Central memory CD4-positive, alpha-beta T cell (primary cell): ENCODE measurements at regions not wholly inside any gene's neighbourhood (a gene's known extent, or its start where the extent isn't known, plus 50 kb on each side); places are given as distances from the start of the nearest gene placed in this dataset.
A peak's percentile ranks its signal among the peaks of the same experiment; 100 is the strongest.
"Not testable (repeated sequence)": the region's sequence is repeated elsewhere in the genome, so short reads cannot be mapped to it uniquely, and the experiment has no call there.

Experiments used
- DNase-seq: peaks from one replicate; pipeline ENCODE4 v3.0.0; 2022

DNA sequence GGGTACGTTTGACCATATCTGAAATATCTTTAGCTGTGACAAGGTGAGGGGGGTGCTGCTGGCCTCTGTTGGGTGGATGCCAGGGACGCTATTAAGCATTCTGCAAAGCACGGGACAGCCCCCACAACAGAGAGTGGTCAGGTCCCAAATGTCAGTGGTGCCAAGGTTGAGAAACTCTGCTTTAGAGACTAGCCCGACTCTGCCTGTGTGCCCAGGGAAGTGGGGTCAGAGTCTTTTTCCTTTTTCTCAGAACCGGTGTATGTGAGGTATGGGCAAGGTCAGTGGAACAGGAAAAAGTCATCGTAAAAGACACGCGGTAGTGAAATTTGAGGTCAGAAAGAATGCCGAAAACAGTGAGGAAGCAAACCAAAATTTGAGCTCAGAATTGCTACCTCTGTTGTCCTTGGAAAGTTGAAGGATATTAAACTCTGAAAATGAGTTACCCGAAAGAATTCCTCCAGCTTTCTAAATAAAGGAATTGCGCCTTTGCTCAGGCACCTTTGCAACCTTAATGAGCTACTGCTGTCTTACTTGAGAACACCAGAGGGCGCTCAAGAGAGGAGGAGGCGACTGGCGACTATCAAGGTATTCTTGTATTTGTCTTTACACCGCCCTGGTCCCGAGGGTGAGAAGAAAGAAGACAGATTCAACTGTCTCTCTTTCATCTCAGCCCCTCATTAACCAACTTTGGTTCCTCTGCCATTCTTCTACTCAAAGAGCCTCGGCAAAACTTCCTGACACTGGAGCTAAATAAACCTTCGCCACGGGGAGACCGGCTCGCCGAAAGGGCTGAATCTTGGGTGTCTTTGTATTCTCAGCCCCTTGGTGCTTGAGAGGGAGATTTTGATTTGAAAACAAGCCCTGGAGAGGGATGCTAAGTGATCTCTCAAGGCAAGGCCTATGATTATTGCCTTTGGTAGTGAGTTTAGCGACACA, 85.4 kb upstream of the OLIG2 start:
- peak; percentile 40 for DNase-seq

DNA sequence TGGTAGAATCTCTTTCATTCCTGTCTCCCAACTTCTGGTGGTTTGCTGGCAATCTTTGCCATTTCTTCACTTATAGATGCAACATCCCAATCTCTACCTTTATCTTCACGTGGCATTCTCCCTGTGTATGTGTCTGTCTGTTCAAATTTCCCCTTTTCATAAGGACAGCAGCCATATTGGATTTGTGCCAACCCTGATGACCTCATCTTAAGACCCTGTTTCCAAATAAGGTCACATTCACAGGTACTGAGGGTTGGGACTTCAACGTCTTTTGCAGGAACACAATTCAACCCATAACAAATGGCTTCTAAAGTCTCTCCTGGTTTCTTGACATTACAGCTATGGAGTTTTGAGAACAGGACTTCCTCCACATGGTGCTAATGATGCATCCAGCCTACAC, 84.5 kb upstream of the OLIG2 start:
- no peak for DNase-seq

GRCh38 chr21:32946654-32947053, 79.1 kb upstream of the OLIG2 start:
- DNase-seq, result no peak

DNA sequence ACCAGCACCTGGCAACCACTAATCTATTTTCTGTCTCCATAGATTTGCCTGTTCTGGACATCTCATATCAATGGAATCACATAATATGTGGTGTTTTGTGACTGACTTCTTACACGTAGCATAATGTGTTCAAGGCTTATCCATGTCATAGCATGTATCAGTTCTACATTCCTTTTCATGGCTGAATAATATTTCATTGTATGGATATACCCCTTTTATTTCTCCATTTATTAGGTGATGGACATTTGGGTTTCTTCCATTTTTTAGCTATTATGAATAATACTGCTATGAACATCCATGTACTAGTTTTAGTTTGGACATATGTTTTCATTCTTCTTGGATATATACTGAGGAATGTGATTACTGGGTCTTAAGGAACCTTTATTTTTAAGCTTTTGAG, 78.0 kb upstream of the OLIG2 start:
- no peak for DNase-seq

- no peak for DNase-seq
Observed at GRCh38 chr21:32949701-32950100, 76.0 kb upstream of the OLIG2 start.

DNA sequence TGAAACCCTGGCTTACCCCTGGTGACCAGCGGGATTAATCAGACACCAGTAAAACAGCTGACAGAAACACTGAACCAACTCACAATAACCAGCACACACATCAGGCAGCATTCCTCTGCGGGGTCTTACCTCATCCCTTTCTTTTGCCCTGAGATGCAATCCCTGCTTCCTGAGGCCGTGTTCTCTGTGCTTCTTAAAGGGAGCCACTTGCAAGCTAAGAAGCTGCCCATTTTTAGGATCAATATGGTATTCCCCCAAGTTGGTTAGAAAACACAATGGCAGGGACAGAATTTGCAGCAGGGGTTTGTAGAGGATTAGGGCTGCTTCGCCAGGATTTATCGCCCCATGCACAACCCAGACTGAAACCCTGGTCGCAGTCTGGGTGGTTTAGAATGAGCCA, 74.7 kb upstream of the OLIG2 start:
- no peak for DNase-seq

DNA sequence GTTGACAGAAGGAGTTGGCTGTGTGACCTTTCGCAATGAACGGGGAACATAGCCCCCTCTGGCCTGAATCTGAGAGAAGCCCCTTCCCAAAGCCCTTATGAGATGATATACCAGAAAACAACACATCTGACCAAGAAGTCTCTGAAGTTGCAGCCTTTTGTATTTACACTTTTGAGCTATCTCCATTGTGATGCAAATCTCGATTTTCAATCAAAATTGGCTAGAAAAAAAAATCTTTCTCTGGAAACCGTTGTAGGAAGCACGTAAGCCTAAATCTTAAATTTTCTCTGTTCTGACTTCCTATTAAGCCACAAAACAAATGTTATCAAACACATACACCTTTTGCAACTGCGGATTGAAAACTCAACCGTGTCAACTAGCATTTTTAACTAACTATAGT, 71.4 kb upstream of the OLIG2 start:
- no peak for DNase-seq

DNA sequence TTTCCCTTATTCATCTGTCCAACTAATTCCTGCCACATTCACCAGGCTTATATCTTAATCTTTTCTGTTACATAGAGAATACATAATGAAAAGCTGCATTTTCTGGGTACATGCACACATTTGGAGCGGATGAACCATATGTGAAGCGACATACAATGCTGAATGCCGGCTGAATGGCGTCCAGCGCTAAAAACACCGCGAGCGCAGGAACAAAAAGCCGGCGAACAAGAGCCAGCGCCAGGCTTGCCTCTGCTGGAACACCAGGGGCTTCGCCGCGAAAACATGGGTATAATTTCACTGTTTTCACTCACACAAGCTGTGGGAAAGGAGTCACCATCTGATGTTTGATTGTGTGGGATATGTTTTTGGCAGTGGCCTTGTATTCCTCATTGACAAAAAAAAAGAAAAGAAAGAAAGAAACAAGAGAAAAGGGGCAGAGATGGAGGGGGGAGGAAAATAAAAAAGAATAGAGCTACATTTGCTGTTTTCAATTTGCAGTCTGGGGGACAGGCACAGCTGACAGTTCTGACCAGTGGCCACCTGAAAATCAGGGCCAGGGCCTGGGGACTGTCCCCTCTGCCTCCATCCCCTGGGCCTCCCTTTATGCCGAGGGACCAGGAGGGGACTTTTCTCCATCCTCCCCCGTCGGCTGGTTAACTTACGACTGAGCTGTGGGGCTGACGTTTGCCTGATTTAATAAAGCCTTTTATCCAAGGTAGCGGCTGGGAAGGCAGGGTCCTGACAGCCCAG, 70.2 kb upstream of the OLIG2 start:
- DNase-seq, result no peak

DNA sequence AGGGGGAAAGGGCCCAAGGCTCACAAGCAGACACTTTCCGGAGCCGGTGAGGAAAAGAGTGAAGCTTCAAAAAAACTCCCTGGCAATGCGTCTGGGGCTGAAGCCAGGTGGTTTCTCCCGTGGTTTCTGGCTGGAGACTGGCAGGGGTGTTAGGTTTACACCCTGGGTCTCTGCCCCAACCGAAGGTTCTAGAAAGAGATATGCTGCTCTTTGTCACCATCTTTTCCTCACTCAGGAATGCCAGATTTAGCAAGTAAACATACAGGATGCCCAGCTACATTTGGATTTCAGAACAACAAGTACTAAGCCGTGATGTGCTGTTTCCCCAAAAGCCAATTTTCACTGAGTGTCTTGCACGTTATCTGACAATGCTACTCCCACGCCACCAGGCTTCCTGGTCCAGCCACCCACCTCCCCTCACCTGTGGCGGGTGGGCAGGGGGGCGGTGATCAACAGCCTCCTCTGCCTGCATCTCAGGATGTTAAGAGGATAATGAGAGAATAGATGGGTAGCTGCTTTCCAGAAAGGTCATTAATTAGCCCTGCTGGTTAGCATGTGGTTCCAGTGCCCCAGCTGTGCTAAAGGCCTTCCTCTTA, 69.6 kb upstream of the OLIG2 start:
- no peak for DNase-seq

DNA sequence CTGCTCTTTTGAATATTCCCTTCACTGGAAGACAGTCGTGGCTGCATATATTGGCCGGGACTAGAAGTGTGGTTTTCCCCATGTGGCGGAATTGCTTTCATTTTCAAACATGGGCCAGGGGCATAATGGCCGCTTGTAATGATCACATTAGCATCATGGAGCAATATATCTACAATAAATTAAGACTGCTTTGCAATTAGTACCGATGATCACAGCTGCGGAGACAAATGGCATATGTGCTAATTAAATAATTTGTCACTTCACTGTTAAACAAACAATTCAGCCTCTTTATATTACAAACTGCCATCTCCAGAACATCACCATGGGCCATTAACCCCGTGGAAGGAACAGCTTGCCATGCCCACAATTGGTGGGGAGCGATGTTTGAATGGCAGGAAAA, 68.2 kb upstream of the OLIG2 start:
- no peak for DNase-seq

GRCh38 chr21:32958288-32959002, 67.3 kb upstream of the OLIG2 start:
- no peak for DNase-seq

DNA sequence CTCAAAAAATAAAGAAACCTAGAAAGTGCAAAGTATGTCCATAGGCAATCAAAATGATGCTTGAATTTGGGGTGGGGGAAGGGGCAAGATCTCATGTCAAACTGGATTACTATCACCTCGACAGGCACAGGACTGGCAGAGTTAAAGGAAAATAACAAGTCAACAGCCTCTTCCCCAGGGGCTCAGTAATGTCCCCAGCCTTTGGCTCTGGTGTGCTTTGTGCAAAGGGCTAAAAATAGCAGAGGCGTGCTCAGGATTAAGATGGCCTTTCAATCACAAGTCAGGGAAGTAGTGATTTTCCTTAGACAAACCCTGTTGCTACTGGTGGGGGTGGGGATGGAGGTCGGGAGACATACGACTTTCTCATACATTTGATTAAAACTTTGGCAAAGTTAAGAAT, 63.5 kb upstream of the OLIG2 start:
- DNase-seq, result no peak

- DNase-seq, result no peak
Observed at GRCh38 chr21:32965129-32965680, 60.5 kb upstream of the OLIG2 start.

DNA sequence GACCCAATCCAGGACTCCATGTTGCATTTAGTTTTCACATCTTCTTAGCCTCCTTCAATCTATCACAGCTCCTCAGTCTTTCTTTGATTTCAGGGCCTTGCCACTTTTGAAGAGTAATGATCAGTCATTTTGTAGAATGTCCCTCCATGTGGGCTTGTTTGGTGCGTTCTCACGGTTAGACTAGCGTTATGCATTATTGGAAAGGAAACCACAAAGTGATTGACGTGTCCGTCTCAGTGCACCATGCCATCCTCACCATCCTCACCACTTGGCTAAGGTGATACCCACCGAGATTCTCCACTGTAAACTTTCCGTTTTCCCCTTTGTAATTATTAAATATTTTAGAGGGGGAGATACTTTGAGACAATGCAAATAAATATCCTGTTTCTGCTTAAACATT, 59.6 kb upstream of the OLIG2 start:
- no peak for DNase-seq

DNA sequence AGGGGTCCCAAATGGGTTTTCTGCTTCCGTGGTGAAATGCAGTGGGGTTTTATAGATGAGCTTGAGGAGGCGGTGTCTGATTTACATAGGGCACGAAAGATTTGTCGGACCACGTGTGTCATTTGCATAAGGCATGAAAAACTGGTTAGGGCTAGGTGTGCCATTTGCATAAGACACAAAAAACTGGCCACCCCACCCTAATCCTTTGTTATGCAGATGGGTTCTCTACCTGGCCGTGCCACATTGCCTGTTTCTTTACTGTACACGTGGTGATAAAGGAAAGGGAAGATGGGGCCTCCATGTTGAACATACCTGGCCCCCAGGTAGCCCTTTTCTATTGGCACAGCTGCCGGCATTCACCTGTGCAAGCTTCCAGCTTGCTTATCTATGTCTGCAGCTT, 57.6 kb upstream of the OLIG2 start:
- not testable (repeated sequence) for DNase-seq

DNA sequence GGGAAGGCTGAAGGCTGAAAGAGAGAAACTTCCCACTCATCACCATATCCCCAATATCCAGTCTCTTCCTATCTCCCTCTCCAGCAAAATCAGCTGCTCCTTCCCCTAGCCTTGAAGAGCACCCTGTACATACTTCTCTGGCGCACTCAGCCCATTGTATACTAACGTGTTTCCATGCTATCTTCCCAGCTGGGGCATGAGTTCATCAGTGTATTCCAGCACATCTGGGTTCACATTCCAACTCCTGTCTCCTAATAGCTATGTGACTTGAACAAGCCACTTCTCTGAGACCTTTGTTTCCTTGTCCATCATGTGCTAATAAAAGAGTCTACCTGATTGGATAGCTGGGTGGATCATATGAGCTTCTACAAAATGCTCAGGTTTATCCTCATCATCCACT, 51.1 kb upstream of the OLIG2 start:
- DNase-seq, result no peak

- DNase-seq, result no peak
Observed at GRCh38 chr21:32975811-32976431, 49.8 kb upstream of the OLIG2 start.
